SK-N-SH (cell line): ENCODE measurements at regions not wholly inside any gene's neighbourhood (a gene's known extent, or its start where the extent isn't known, plus 50 kb on each side); places are given as distances from the start of the nearest gene placed in this dataset.

Experiments used
- EP300 ChIP-seq, 2 experiments: IDR thresholded peaks; 2 replicates each; pipeline versions ENCODE4 v1.4.0 to v1.6.1; 2012; ENCODE audit warnings: borderline replicate concordance in 1 of 2, low read depth in 1 of 2, low read length in 1 of 2
- MEF2A ChIP-seq: IDR thresholded peaks from 2 replicates; pipeline ENCODE4 v1.4.0; 2012; ENCODE audit warnings: low read depth, borderline replicate concordance
- MXI1 ChIP-seq: IDR thresholded peaks from 2 replicates; pipeline ENCODE4 v1.6.1; 2012; ENCODE audit warnings: mild to moderate bottlenecking, low read depth, low read length, improper control_type of control experiment
- POLR2AphosphoS5 ChIP-seq: IDR thresholded peaks from 2 replicates; pipeline ENCODE4 v1.6.1; 2012; ENCODE audit warnings: low read depth, low read length
- TCF12 ChIP-seq: IDR thresholded peaks from 2 replicates; pipeline ENCODE4 v1.4.0; 2012
- TF ChIP-seq, protein P1 (sequence below): fragments of 200-600 bp; sonication (generic); IDR thresholded peaks from 2 replicates; pipeline ENCODE4 v1.6.1; 2017; ENCODE audit warnings: antibody characterized with exemption, mild to moderate bottlenecking, moderate library complexity

DNA sequence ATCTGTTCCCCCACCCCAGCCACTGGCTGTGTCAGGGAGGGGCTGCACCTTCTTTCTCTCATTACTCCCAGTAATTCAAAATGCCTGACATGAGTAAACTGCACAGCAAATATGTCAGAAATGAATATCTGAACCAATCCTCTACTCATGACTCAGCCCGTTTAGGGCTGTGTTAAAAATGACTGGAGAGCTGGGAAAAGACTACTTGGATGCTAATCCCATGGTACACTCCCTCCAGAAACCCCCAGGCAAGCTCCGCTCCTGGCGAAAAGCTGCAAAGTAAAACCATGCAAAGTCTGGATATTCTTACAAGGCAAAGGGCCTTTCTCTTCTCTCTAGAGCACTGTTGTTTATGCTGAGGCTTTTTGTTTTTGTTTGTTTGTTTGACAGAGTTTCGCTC lies 448.1 kb upstream of the DYNLRB2 start:
- TF ChIP-seq, protein P1, sequence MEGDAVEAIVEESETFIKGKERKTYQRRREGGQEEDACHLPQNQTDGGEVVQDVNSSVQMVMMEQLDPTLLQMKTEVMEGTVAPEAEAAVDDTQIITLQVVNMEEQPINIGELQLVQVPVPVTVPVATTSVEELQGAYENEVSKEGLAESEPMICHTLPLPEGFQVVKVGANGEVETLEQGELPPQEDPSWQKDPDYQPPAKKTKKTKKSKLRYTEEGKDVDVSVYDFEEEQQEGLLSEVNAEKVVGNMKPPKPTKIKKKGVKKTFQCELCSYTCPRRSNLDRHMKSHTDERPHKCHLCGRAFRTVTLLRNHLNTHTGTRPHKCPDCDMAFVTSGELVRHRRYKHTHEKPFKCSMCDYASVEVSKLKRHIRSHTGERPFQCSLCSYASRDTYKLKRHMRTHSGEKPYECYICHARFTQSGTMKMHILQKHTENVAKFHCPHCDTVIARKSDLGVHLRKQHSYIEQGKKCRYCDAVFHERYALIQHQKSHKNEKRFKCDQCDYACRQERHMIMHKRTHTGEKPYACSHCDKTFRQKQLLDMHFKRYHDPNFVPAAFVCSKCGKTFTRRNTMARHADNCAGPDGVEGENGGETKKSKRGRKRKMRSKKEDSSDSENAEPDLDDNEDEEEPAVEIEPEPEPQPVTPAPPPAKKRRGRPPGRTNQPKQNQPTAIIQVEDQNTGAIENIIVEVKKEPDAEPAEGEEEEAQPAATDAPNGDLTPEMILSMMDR = no peak
- TF ChIP-seq MEF2A (no peak), TCF12 (no peak), POLR2AphosphoS5 (no peak), MXI1 (no peak), EP300 (IDR thresholded peaks at IDR 0.05; ENCODE audit: borderline replicate concordance in 1 of 2, low read depth in 1 of 2, low read length in 1 of 2) (no peak)
